ENCODE measurements at regions not wholly inside any gene's neighbourhood (a gene's known extent, or its start where the extent isn't known, plus 50 kb on each side); places are given as distances from the start of the nearest gene placed in this dataset.

GRCh38 chr5:60512117-60512516 is 187.8 kb downstream of the DEPDC1B start:
- H3K9ac ChIP-seq (ENCODE audit: control insufficient read depth, insufficient read depth, low read length) = no peak overlapping the region
- no peaks in the 10 kb centered on the region for H4K20me1 ChIP-seq (ENCODE audit: control insufficient read depth, insufficient read depth)
- TF ChIP-seq CHD2 (IDR thresholded peaks at IDR 0.05; ENCODE audit: borderline replicate concordance, low read depth, low read length) (no peak), SPI1 (IDR thresholded peaks at IDR 0.05; ENCODE audit: borderline replicate concordance, insufficient read depth, low read depth, low read length) (no peak), PAX8 (IDR thresholded peaks at IDR 0.05) (no peak), IRF4 (IDR thresholded peaks at IDR 0.05; ENCODE audit: low read depth, low read length) (no peak), EED (IDR thresholded peaks at IDR 0.05; ENCODE audit: low read depth) (no peak), SMAD1 (IDR thresholded peaks at IDR 0.05; ENCODE audit: low read depth, partially characterized antibody) (no peak), TAF1 (IDR thresholded peaks at IDR 0.05; ENCODE audit: borderline replicate concordance, low read depth, low read length) (no peak), CUX1 (IDR thresholded peaks at IDR 0.05; ENCODE audit: insufficient replicate concordance, low read depth, low read length) (no peak), ATF2 (IDR thresholded peaks at IDR 0.05; ENCODE audit: low read length) (no peak), SIX5 (IDR thresholded peaks at IDR 0.05; ENCODE audit: low read depth, low read length, severe bottlenecking) (no peak), E4F1 (IDR thresholded peaks at IDR 0.05; ENCODE audit: borderline replicate concordance, partially characterized antibody) (no peak), GABPA (IDR thresholded peaks at IDR 0.05; ENCODE audit: low read depth) (no peak), ZNF622 (IDR thresholded peaks at IDR 0.05) (no peak), SREBF2 (IDR thresholded peaks at IDR 0.05; ENCODE audit: low read length) (no peak), ZNF24 (IDR thresholded peaks at IDR 0.05) (no peak), PAX5 (IDR thresholded peaks at IDR 0.05; ENCODE audit: borderline replicate concordance, low read depth, low read length) (no peak), NR2C1 (IDR thresholded peaks at IDR 0.05) (no peak), NBN (IDR thresholded peaks at IDR 0.05) (no peak), RBBP5 (conservative IDR thresholded peaks at IDR 0.05) (no peak), CHD1 (IDR thresholded peaks at IDR 0.05; ENCODE audit: low read depth, low read length) (no peak)
- H3K4me3 ChIP-seq = no peak overlapping the region
- ChIA-PET SMC1A (ENCODE audit: uncharacterized antibody, unreplicated experiment) (interaction anchor here (1.7 to 2.1 kb wide), 3 partner anchors 10 to 100 kb away, joined by 3 to 11 read pairs (median 6); no protein-coding TSS in a partner anchor), RAD21 (ENCODE audit: unreplicated experiment) (no interaction called here), POLR2A (no interaction called here), CTCF (interaction anchor here (1.0 to 1.4 kb wide), 2 partner anchors 8 to 701 kb away, joined by 3 read pairs; no protein-coding TSS in a partner anchor)
- in situ Hi-C loops (cut with MboI) (no loop called here), intact Hi-C loops (cut with micrococcal nuclease; ENCODE audit: unreplicated experiment) (no loop called here)
- no peaks in the 10 kb centered on the region; a peak in 1 of 4 replicates for H3K36me3 ChIP-seq (ENCODE audit: control insufficient read depth in 2 of 2, insufficient read depth in 2 of 2, low read length in 1 of 2)
- no peak overlapping the region for H3K27ac ChIP-seq (ENCODE audit: control insufficient read depth, insufficient read depth)
- H3K27me3 ChIP-seq (replicated peaks in 1 of 2; ENCODE audit: control insufficient read depth in 2 of 2, insufficient read depth in 2 of 2, low read length in 1 of 2) = no peaks in the 10 kb centered on the region
- H2AFZ ChIP-seq (ENCODE audit: control insufficient read depth, low read depth, low read length) = no peak overlapping the region
- H3K4me2 ChIP-seq (ENCODE audit: control insufficient read depth, insufficient read depth) = no peak overlapping the region
- H3K9me3 ChIP-seq (replicated peaks; ENCODE audit: control insufficient read depth, insufficient read depth, low read length) = peaks cover 4% of the 10 kb centered on the region; the same call in 1 of the 3 replicates
- FAIRE-seq (no peak), DNase-seq (ENCODE audit: low read depth, low spot score) (no peak), ATAC-seq (no peak)
- peaks cover 15% of the 10 kb centered on the region for H3K4me1 ChIP-seq (ENCODE audit: control insufficient read depth, insufficient read depth, low read length)
- BruUV-seq (replicated peaks) = no TSS peak
- peaks cover 6% of the 10 kb centered on the region for H3K79me2 ChIP-seq (ENCODE audit: control insufficient read depth, insufficient read depth, low read length)
